K562 (cell line): ENCODE measurements at regions not wholly inside any gene's neighbourhood (a gene's known extent, or its start where the extent isn't known, plus 50 kb on each side); places are given as distances from the start of the nearest gene placed in this dataset.

Source experiments
- GABPA ChIP-seq: fragments of 200-800 bp; sonication (Bioruptor generic); conservative IDR thresholded peaks from 2 replicates; pipeline ENCODE4 v1.6.1; 2016; ENCODE audit warnings: low read depth, missing genetic modification characterization, missing compliant biosample characterization
- HDAC6 ChIP-seq: IDR thresholded peaks from 2 replicates; pipeline ENCODE4 v1.6.1; 2012; ENCODE audit warnings: low read depth, mild to moderate bottlenecking, control low read depth, inconsistent platforms, low read length, moderate library complexity
- JUND ChIP-seq, 2 experiments: IDR thresholded peaks; 2 replicates in 1 of 2; 3 replicates in 1 of 2; pipeline ENCODE4 v1.6.1; 2011; ENCODE audit warnings: borderline replicate concordance in 2 of 2, low read depth in 2 of 2, low read length in 2 of 2, improper control_type of control experiment in 1 of 2, missing biosample characterization in 1 of 2, missing genetic modification characterization in 1 of 2, missing genetic modification reagents in 1 of 2
- KDM5B ChIP-seq: fragments of 200-600 bp; sonication (generic); IDR thresholded peaks from 2 replicates; pipeline ENCODE4 v1.6.1; 2012; ENCODE audit warnings: low read depth, mild to moderate bottlenecking, moderate library complexity, low read length, control low read depth, inconsistent platforms; ENCODE audit not compliant: insufficient replicate concordance
- POLR2AphosphoS5 ChIP-seq: IDR thresholded peaks from 2 replicates; pipeline ENCODE4 v1.6.1; 2011; ENCODE audit warnings: mild to moderate bottlenecking, low read depth, low read length, moderate library complexity; ENCODE audit not compliant: control insufficient read depth, insufficient read depth
- RAD21 ChIP-seq, 2 experiments: fragments of 250-450 bp in 1 of 2; fragments of 450-650 bp in 1 of 2; sonication (Bioruptor Pico) in 1 of 2; formaldehyde crosslinking in 1 of 2; IDR thresholded peaks in 1 of 2; conservative IDR thresholded peaks in 1 of 2; 2 replicates each; pipeline versions ENCODE4 v1.4.0 to v1.8.0; 2020 to 2022; ENCODE audit warnings: mild to moderate bottlenecking in 2 of 2, moderate library complexity in 1 of 2
- SMARCB1 ChIP-seq: IDR thresholded peaks from 2 replicates; pipeline ENCODE4 v1.6.1; 2011; ENCODE audit warnings: improper control_type of control experiment, low read depth; ENCODE audit not compliant: insufficient read length
- SPI1 ChIP-seq: IDR thresholded peaks from 2 replicates; pipeline ENCODE4 v1.6.1; 2011; ENCODE audit warnings: low read depth, low read length, control low read depth, borderline replicate concordance
- U2AF2 ChIP-seq: fragments of 200-400 bp; formaldehyde crosslinking; optimal IDR thresholded peaks from 2 replicates; pipeline ENCODE3; 2017; ENCODE audit warnings: low read depth, mild to moderate bottlenecking, low read length
- ZNF695 ChIP-seq: fragments of 450-650 bp; formaldehyde crosslinking; IDR thresholded peaks from 2 replicates; pipeline ENCODE4 v1.4.0; 2020; ENCODE audit warnings: mild to moderate bottlenecking, moderate library complexity
- TF ChIP-seq, protein P1 (sequence below), 2 experiments: fragments of 450-650 bp in 1 of 2; sonication (generic) in 1 of 2; formaldehyde crosslinking; conservative IDR thresholded peaks; 2 replicates each; pipeline versions ENCODE4 v1.4.0 to v1.8.1; 2020 to 2022; ENCODE audit warnings: mild to moderate bottlenecking in 1 of 2, missing genetic modification reagents in 1 of 2
- TF ChIP-seq, protein P2 (sequence below), 3 experiments: IDR thresholded peaks in 2 of 3; conservative IDR thresholded peaks in 1 of 3; 2 replicates each; pipeline ENCODE4 v1.5.1; 2011 to 2012; ENCODE audit warnings: low read length in 3 of 3, mild to moderate bottlenecking in 3 of 3, control low read depth in 2 of 3, improper control_type of control experiment in 1 of 3, inconsistent platforms in 1 of 3, low read depth in 1 of 3, mixed read lengths in 1 of 3, moderate library complexity in 1 of 3; ENCODE audit not compliant: insufficient read depth in 2 of 3
- TF ChIP-seq, protein P3 (sequence below): sonication (generic); formaldehyde crosslinking; IDR thresholded peaks from 2 replicates; pipeline ENCODE4 v1.9.0; 2022; ENCODE audit warnings: mild to moderate bottlenecking, missing genetic modification reagents

DNA sequence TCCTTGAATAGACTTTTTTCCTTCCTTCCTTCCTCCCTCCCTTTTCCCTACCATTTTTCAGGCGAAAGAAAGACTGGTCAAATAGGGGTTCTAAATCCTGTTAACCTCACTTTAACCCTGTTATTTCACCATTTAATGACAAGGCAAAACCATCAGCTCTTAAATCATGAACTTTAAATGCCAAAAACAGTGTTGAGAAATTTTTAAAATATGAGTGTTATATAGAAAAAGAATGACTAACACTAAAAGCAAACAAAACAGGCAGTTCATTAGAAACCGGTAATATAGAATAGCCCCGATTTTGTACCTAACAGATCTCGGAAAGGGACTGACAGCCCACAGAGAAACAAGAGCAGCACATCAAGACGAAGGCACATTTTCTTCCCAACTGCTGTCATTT, 57.4 kb upstream of the CEP85L start:
- TF ChIP-seq SMARCB1 (no peak), RAD21 (CRISPR knock-in tag; conservative IDR thresholded peaks at IDR 0.05 in 1 of 2, IDR thresholded peaks at IDR 0.05 in 1 of 2) (no peak), GABPA (tag) (no peak), POLR2AphosphoS5 (no peak), HDAC6 (no peak), SPI1 (no peak), KDM5B (no peak), JUND (IDR thresholded peaks at IDR 0.05; ENCODE audit: borderline replicate concordance, low read depth, low read length) (no peak), JUND (tag; IDR thresholded peaks at IDR 0.05; ENCODE audit: borderline replicate concordance, low read depth, low read length) (no peak), ZNF695 (CRISPR knock-in tag) (no peak), U2AF2 (no peak)
- TF ChIP-seq, protein P1, sequence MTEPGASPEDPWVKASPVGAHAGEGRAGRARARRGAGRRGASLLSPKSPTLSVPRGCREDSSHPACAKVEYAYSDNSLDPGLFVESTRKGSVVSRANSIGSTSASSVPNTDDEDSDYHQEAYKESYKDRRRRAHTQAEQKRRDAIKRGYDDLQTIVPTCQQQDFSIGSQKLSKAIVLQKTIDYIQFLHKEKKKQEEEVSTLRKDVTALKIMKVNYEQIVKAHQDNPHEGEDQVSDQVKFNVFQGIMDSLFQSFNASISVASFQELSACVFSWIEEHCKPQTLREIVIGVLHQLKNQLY (CRISPR knock-in tag; conservative IDR thresholded peaks at IDR 0.05) = no peak
- TF ChIP-seq, protein P2, sequence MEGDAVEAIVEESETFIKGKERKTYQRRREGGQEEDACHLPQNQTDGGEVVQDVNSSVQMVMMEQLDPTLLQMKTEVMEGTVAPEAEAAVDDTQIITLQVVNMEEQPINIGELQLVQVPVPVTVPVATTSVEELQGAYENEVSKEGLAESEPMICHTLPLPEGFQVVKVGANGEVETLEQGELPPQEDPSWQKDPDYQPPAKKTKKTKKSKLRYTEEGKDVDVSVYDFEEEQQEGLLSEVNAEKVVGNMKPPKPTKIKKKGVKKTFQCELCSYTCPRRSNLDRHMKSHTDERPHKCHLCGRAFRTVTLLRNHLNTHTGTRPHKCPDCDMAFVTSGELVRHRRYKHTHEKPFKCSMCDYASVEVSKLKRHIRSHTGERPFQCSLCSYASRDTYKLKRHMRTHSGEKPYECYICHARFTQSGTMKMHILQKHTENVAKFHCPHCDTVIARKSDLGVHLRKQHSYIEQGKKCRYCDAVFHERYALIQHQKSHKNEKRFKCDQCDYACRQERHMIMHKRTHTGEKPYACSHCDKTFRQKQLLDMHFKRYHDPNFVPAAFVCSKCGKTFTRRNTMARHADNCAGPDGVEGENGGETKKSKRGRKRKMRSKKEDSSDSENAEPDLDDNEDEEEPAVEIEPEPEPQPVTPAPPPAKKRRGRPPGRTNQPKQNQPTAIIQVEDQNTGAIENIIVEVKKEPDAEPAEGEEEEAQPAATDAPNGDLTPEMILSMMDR (IDR thresholded peaks at IDR 0.05 in 2 of 3, conservative IDR thresholded peaks at IDR 0.05 in 1 of 3; ENCODE audit: insufficient read depth in 2 of 3, low read depth in 1 of 3, low read length in 3 of 3) = no peak
- TF ChIP-seq, protein P3, sequence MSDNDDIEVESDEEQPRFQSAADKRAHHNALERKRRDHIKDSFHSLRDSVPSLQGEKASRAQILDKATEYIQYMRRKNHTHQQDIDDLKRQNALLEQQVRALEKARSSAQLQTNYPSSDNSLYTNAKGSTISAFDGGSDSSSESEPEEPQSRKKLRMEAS (CRISPR knock-in tag) = no peak
